ENCODE measurements at regions not wholly inside any gene's neighbourhood (a gene's known extent, or its start where the extent isn't known, plus 50 kb on each side); places are given as distances from the start of the nearest gene placed in this dataset.

GRCh38 chr7:69190763-69191162 lies 407.5 kb upstream of the AUTS2 start:
- no peak overlapping the region for H3K56ac ChIP-seq (replicated peaks; ENCODE audit: insufficient read length, low read depth, low read length)
- 88% methylated on average over 2 of the region's 2 CpGs; no CpG with 5 or more reads in 1 of the 2 experiments for WGBS, 2 experiments (ENCODE audit: extremely low coverage in 1 of 2, insufficient coverage in 1 of 2, insufficient read length in 1 of 2, insufficient replicate concordance in 2 of 2, low coverage in 1 of 2, low lambda C conversion rate in 2 of 2, missing lambda C conversion rate in 1 of 2)
- POLR2A ChIA-PET (ENCODE audit: partially characterized antibody), result no interaction called here

More at GRCh38 chr7:69190763-69191162, 407.5 kb upstream of the AUTS2 start:
- Histone ChIP-seq H2BK20ac (ENCODE audit: low read length) (no peak overlapping the region), H3K9ac (replicated peaks in 1 of 4; ENCODE audit: extremely low read depth in 1 of 4, low read depth in 3 of 4, low read length in 3 of 4) (no peak overlapping the region), H4K8ac (ENCODE audit: extremely low read depth, insufficient read depth, low read length) (no peak overlapping the region), H3K9me3 (ENCODE audit: insufficient read depth in 2 of 2, low read depth in 1 of 2, low read length in 1 of 2) (no peaks in the 10 kb centered on the region; a peak in 1 of 4 replicates), H3K23me2 (ENCODE audit: low read depth, low read length) (no peaks in the 10 kb centered on the region), H3K79me1 (ENCODE audit: low read depth, low read length) (no peaks in the 10 kb centered on the region), H2AFZ (ENCODE audit: low read length) (no peak overlapping the region), H2BK120ac (replicated peaks; ENCODE audit: low read depth, low read length) (no peak overlapping the region), H3K27me3 (replicated peaks in 1 of 4; ENCODE audit: control insufficient read depth in 3 of 4, extremely low read depth in 1 of 4, insufficient read depth in 3 of 4, low read length in 3 of 4) (no peaks in the 10 kb centered on the region), H4K20me1 (replicated peaks in 1 of 2; ENCODE audit: control insufficient read depth in 1 of 2, insufficient read depth in 2 of 2, low read length in 2 of 2) (no peaks in the 10 kb centered on the region), H3K23ac (ENCODE audit: insufficient read length) (no peak overlapping the region), H3K36me3 (ENCODE audit: control insufficient read depth in 2 of 4, insufficient read depth in 4 of 4, low read length in 3 of 4) (no peaks in the 10 kb centered on the region), H3K79me2 (ENCODE audit: control insufficient read depth in 1 of 2, insufficient read depth in 2 of 2, low read length in 2 of 2) (no peaks in the 10 kb centered on the region), H3K4me3 (ENCODE audit: extremely low read depth in 1 of 4, insufficient read depth in 2 of 4, low read depth in 3 of 4, low read length in 4 of 4) (no peak overlapping the region), H3K4ac (replicated peaks; ENCODE audit: insufficient read length, low read depth, low read length) (no peak overlapping the region), H4K91ac (replicated peaks; ENCODE audit: insufficient read length, low read length) (no peak overlapping the region), H2BK15ac (ENCODE audit: low read length) (no peak overlapping the region), H2BK12ac (ENCODE audit: low read depth, low read length) (no peak overlapping the region), H3K18ac (ENCODE audit: extremely low read depth, low read length) (no peak overlapping the region), H2BK5ac (ENCODE audit: low read depth, low read length) (no peak overlapping the region), H3K14ac (ENCODE audit: insufficient read length) (no peak overlapping the region), H4K5ac (ENCODE audit: insufficient read length, low read depth, low read length) (no peak overlapping the region), H2AK5ac (ENCODE audit: low read depth, low read length) (no peak overlapping the region), H3K4me2 (ENCODE audit: insufficient read depth in 1 of 2, low read depth in 2 of 2, low read length in 2 of 2) (no peak overlapping the region), H3K27ac (ENCODE audit: low read depth, low read length) (no peak overlapping the region), H3K4me1 (replicated peaks in 1 of 4; ENCODE audit: control insufficient read depth in 3 of 4, insufficient read depth in 4 of 4, low read length in 3 of 4) (no peaks in the 10 kb centered on the region)
- TF ChIP-seq EGR1 (IDR thresholded peaks at IDR 0.05; ENCODE audit: borderline replicate concordance, low read depth, low read length), result no peak
- TF ChIP-seq ASH2L (IDR thresholded peaks at IDR 0.05; ENCODE audit: low read length), result no peak
- no peak for TF ChIP-seq BACH1 (IDR thresholded peaks at IDR 0.05; ENCODE audit: low read length)
- no peak for TF ChIP-seq RFX5 (IDR thresholded peaks at IDR 0.05; ENCODE audit: borderline replicate concordance, low read depth, low read length)
- no peak for TF ChIP-seq CREB1 (IDR thresholded peaks at IDR 0.05)
- DNase-seq (ENCODE audit: low read depth in 1 of 2, low spot score in 2 of 2), result no peak
- no peak for FAIRE-seq
- CTCF ChIA-PET (ENCODE audit: partially characterized antibody), result interaction anchor here (1.4 kb wide), 1 partner anchor 21 kb away, joined by 5 read pairs; no protein-coding TSS in a partner anchor

Data from H1 (cell line).